MM.1S (cell line): ENCODE measurements at regions not wholly inside any gene's neighbourhood (a gene's known extent, or its start where the extent isn't known, plus 50 kb on each side); places are given as distances from the start of the nearest gene placed in this dataset.

Experiments used
- DNase-seq: peaks from one replicate; pipeline ENCODE4 v3.0.0-alpha.2; 2015
- H2AFZ ChIP-seq: fragments of 300-600 bp; sonication (generic); 2 replicates; pipeline ENCODE4 v1.6.0; 2016; ENCODE audit warnings: antibody characterized with exemption, low read length
- H3F3A ChIP-seq: fragments of 300-600 bp; sonication (generic); 2 replicates; pipeline ENCODE4 v1.6.1; 2016; ENCODE audit warnings: mild to moderate bottlenecking, antibody characterized with exemption, low read length, moderate library complexity, mixed read lengths; ENCODE audit not compliant: insufficient read depth
- H3K27ac ChIP-seq: fragments of 300-600 bp; sonication (generic); 2 replicates; pipeline ENCODE4 v1.5.1; 2016; ENCODE audit warnings: mild to moderate bottlenecking, low read length
- H3K27me3 ChIP-seq: fragments of 300-600 bp; sonication (generic); replicated peaks from 2 replicates; pipeline ENCODE4 v1.6.0; 2016; ENCODE audit warnings: low read length; ENCODE audit not compliant: insufficient read depth
- H3K36me3 ChIP-seq: fragments of 300-600 bp; sonication (generic); replicated peaks from 2 replicates; pipeline ENCODE4 v1.6.1; 2016; ENCODE audit warnings: mild to moderate bottlenecking, low read length, mixed read lengths; ENCODE audit not compliant: insufficient read depth
- H3K4me1 ChIP-seq: fragments of 300-600 bp; sonication (generic); 2 replicates; pipeline ENCODE4 v1.6.1; 2016; ENCODE audit warnings: low read length, mixed read lengths
- H3K4me2 ChIP-seq: fragments of 300-600 bp; sonication (generic); 2 replicates; pipeline ENCODE4 v1.6.0; 2016; ENCODE audit warnings: low read depth, low read length
- H3K4me3 ChIP-seq: fragments of 300-600 bp; sonication (generic); 2 replicates; pipeline ENCODE4 v1.5.1; 2016; ENCODE audit warnings: low read length, mixed read lengths
- H3K79me2 ChIP-seq: fragments of 300-600 bp; sonication (generic); 2 replicates; pipeline ENCODE4 v1.6.1; 2016; ENCODE audit warnings: mixed run types, low read length, mixed read lengths
- H3K9ac ChIP-seq: fragments of 300-600 bp; sonication (generic); 2 replicates; pipeline ENCODE4 v1.6.1; 2016; ENCODE audit warnings: low read length, mixed read lengths
- H3K9me2 ChIP-seq: fragments of 300-600 bp; sonication (generic); replicated peaks from 2 replicates; pipeline ENCODE4 v1.6.1; 2016; ENCODE audit warnings: mild to moderate bottlenecking, low read length, mixed read lengths; ENCODE audit not compliant: insufficient read depth
- H3K9me3 ChIP-seq: fragments of 300-600 bp; sonication (generic); replicated peaks from 2 replicates; pipeline ENCODE4 v1.6.1; 2016; ENCODE audit warnings: mild to moderate bottlenecking, low read length, mixed read lengths; ENCODE audit not compliant: insufficient read depth
- H4K20me1 ChIP-seq: fragments of 300-600 bp; sonication (generic); 2 replicates; pipeline ENCODE4 v1.6.1; 2016; ENCODE audit warnings: mild to moderate bottlenecking, low read length, moderate library complexity, mixed read lengths; ENCODE audit not compliant: insufficient read depth
- EZH2 ChIP-seq: fragments of 300-600 bp; sonication (generic); optimal IDR thresholded peaks from 2 replicates; pipeline ENCODE3; 2017; ENCODE audit warnings: low read depth, mild to moderate bottlenecking, antibody characterized with exemption, low read length, mixed read lengths
- EZH2phosphoT487 ChIP-seq: fragments of 300-600 bp; sonication (generic); IDR thresholded peaks from 2 replicates; pipeline ENCODE4 v1.6.1; 2018; ENCODE audit warnings: antibody characterized with exemption, low read length
- TF ChIP-seq, protein P1 (sequence below): fragments of 300-600 bp; sonication (generic); IDR thresholded peaks from 2 replicates; pipeline ENCODE4 v1.5.1; 2016; ENCODE audit warnings: antibody characterized with exemption, low read length, mixed read lengths

DNA sequence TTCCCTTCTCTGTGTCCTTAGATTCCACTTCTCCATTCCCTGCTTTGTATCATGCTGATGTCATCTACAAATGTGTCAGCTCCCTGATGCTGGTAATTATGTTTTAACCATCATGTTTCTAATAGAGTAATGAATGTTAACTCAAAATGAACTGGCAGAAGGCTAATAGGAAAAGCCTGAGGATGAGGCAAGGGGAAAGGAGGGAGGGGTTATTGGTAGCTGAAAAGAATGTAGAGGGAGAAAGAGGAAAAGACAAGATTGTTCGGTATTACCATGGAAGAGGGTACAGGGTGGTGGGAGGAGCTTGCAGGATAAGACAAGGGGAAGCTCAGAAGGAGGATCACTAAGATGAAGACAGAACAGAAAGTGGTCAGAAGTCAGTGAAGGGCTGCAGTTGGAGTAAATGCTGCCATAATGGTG, 150.9 kb downstream of the ZC3H11B start:
- Histone ChIP-seq H3K4me2 (no peak overlapping the region), H3K9me3 (no peaks in the 10 kb centered on the region), H3K9ac (no peak overlapping the region), H3K4me3 (no peak overlapping the region), H3K9me2 (no peaks in the 10 kb centered on the region), H3K27ac (no peak overlapping the region), H3K4me1 (peaks cover 11% of the 10 kb centered on the region; the same call in 1 of the 2 replicates), H4K20me1 (no peaks in the 10 kb centered on the region), H3F3A (no peaks in the 10 kb centered on the region), H3K36me3 (no peaks in the 10 kb centered on the region), H3K27me3 (no peaks in the 10 kb centered on the region), H2AFZ (no peak overlapping the region), H3K79me2 (no peaks in the 10 kb centered on the region)
- DNase-seq = no peak
- TF ChIP-seq EZH2 (no peak), EZH2phosphoT487 (no peak)
- TF ChIP-seq, protein P1, sequence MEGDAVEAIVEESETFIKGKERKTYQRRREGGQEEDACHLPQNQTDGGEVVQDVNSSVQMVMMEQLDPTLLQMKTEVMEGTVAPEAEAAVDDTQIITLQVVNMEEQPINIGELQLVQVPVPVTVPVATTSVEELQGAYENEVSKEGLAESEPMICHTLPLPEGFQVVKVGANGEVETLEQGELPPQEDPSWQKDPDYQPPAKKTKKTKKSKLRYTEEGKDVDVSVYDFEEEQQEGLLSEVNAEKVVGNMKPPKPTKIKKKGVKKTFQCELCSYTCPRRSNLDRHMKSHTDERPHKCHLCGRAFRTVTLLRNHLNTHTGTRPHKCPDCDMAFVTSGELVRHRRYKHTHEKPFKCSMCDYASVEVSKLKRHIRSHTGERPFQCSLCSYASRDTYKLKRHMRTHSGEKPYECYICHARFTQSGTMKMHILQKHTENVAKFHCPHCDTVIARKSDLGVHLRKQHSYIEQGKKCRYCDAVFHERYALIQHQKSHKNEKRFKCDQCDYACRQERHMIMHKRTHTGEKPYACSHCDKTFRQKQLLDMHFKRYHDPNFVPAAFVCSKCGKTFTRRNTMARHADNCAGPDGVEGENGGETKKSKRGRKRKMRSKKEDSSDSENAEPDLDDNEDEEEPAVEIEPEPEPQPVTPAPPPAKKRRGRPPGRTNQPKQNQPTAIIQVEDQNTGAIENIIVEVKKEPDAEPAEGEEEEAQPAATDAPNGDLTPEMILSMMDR = no peak

DNA sequence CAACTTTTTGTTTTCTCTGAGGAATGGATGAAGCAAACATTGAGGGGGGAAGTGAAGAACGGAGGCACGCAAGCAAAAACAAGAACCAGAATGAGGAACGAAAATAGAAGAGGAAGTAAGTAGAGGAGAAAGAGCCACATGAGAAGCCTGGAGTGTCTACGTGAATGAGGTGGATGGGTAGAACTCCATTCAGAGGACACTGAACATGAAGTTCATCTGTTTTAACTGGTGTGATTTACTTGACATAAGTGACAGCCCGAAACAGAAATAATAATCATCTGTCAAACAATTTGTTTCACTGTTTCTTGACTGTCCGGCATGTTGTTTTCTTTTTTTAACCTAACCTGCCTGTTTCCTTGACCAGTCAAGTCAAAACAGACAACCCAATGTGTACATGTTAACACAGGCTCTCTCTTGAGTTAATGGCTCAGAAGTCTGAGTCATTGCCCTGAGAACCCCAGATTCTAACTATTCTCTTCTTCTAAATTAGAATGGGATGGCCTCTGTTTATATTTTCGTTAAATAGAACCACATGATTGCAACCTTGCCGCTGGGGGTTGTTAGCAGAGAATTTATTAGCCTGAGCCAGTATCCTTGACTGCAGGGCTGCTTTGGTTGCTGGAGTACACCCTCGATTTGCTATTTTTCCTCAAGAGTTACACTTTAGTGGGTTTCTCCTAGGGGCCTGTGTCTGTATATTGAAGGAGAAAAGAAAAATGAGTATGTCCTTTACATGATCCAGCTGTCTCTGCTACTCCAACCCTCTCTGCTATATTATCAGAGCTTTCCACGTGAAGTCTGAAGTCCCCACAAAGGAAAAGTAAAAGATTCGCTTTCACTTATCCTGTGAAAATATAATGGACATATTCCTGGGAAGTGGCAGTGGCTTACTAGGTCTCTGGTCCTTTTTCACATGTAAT, 151.7 kb downstream of the ZC3H11B start:
- Histone ChIP-seq H3K9me3 (no peaks in the 10 kb centered on the region), H3K9ac (no peak overlapping the region), H3K27me3 (no peaks in the 10 kb centered on the region), H3F3A (no peaks in the 10 kb centered on the region), H3K79me2 (no peaks in the 10 kb centered on the region), H4K20me1 (no peaks in the 10 kb centered on the region), H2AFZ (peak overlapping the region; percentile 37), H3K4me1 (peaks cover 11% of the 10 kb centered on the region; the same call in 1 of the 2 replicates), H3K4me2 (peak overlapping the region; percentile 19; the same call in 1 of the 2 replicates), H3K36me3 (no peaks in the 10 kb centered on the region), H3K27ac (peak overlapping the region; percentile 12; the same call in 1 of the 2 replicates), H3K4me3 (no peak overlapping the region), H3K9me2 (no peaks in the 10 kb centered on the region)
- no peak for DNase-seq
- TF ChIP-seq EZH2phosphoT487 (no peak), EZH2 (no peak)
- TF ChIP-seq, protein P1 = no peak

DNA sequence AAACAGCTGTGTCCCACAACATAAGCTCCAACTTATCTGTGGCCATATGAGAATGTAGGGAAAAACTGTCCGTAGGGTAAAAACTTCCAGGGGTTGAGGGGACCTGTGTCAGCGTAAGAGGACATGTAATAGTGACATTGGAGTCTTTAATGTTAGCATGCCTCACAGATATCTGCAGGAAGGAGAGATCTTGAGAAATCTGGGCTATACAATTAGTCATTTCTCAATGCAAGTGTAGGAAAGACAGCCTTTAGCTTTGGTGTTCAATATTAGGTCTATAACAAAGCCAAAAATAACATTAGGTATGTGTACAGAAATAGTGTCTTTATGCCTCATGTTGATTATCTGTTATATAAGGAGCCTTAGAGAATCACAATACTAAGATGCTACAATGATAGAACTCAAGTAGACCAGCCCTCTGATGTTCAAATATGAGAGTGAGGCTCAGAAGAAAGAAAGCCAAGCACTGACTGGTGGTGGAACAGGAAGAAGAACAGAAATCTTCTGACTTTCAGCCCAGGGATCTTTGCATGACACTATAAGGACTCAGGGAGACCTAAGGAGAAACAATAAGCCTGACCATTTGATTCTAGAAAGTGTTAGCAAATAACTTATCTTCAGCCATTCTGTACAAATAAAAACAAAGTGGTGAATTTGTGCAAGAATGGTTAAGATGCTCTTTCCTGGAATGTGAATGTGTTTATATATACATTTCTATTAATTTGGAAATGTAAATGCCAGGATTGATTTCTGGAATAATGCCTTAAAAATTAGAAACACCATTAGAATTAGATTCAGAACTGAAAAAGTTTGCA, 152.6 kb downstream of the ZC3H11B start:
- DNase-seq = no peak
- Histone ChIP-seq H3K4me3 (no peak overlapping the region), H3K27me3 (no peaks in the 10 kb centered on the region), H3K79me2 (no peaks in the 10 kb centered on the region), H3K27ac (peak overlapping the region; percentile 12; the same call in 1 of the 2 replicates), H3K36me3 (no peaks in the 10 kb centered on the region), H3K4me2 (peak overlapping the region; percentile 19; the same call in 1 of the 2 replicates), H4K20me1 (no peaks in the 10 kb centered on the region), H3K9me3 (no peaks in the 10 kb centered on the region), H2AFZ (0 out of 2 replicates have a peak overlapping the region, but pooled peaks have one; percentile 37), H3K9ac (no peak overlapping the region), H3K9me2 (no peaks in the 10 kb centered on the region), H3F3A (no peaks in the 10 kb centered on the region), H3K4me1 (peaks cover 11% of the 10 kb centered on the region; the same call in 1 of the 2 replicates)
- TF ChIP-seq EZH2phosphoT487 = no peak
- TF ChIP-seq, protein P1 = no peak
